GM19035 (cell line): ENCODE measurements at regions not wholly inside any gene's neighbourhood (a gene's known extent, or its start where the extent isn't known, plus 50 kb on each side); places are given as distances from the start of the nearest gene placed in this dataset.

Experiments
- ATAC-seq: cut with Tn5 transposase; IDR thresholded peaks from one replicate; pipeline ENCODE4 v1.9.1; 2021; ENCODE audit not compliant: unreplicated experiment

DNA sequence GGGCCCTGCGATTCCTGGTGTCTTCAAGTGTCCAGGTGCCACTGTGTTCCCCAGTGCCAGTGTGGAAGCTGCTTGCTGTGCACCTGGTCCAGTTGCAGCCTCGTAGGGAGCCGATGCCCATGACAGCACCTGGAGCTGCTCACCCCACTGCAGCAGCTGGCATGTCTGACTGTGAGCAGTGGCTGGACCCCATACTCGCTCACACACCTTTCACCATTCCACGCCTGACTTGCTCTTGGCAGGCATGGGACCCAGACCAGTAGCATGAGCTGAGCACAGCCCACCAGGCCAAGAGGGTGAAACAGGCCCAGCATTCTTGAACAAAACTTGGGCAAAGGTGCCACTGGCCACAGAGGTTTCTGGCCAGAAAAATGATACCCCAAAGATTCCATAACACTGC lies 124.5 kb upstream of the THY1 start:
- ATAC-seq = no peak

DNA sequence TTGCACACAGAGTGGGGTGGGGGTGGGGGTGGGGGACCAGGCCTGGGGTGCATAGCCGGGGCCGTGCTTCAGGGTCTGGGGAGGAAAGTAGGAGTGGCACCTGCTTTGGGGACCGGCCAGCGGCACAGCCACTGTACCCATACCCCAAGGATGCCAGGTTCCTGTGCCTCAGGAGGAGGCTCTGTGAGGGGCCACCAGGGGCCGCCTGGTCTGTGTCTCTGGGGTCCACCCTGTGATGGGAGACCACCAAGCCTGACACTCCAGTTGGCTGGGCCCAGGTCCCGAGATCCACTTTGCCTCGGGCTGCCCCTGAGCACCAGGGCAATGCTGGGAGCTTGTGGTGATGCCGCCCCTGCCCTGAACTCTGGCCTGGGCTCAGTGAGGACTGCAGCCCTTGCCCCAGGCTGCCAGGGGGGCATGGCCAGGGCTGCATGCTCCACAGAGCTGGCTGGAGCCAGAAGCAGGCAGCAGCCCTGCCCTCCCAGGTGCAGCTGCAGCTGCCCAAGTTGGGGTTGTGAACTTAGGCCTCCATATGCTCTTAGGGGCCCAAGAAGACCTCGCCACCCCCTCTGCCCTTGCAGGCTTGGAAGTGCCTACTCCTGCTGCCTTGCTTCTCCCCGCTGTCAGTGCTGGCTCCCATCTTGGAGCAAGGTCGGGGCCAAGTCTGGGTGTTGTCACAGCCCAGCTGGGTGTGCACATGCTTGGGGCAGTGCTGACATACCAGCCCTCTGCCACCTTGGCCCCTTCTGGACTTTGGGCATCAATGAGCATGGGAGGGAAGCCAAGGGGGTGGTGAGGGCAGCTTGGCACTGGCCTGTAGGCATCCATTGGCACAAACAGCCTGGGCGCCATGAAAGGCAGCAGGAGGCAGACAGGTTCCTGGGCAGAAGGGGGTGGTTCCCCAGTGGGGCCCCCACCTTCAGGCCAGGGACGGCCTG lies 123.3 kb upstream of the THY1 start:
- ATAC-seq = no peak

DNA sequence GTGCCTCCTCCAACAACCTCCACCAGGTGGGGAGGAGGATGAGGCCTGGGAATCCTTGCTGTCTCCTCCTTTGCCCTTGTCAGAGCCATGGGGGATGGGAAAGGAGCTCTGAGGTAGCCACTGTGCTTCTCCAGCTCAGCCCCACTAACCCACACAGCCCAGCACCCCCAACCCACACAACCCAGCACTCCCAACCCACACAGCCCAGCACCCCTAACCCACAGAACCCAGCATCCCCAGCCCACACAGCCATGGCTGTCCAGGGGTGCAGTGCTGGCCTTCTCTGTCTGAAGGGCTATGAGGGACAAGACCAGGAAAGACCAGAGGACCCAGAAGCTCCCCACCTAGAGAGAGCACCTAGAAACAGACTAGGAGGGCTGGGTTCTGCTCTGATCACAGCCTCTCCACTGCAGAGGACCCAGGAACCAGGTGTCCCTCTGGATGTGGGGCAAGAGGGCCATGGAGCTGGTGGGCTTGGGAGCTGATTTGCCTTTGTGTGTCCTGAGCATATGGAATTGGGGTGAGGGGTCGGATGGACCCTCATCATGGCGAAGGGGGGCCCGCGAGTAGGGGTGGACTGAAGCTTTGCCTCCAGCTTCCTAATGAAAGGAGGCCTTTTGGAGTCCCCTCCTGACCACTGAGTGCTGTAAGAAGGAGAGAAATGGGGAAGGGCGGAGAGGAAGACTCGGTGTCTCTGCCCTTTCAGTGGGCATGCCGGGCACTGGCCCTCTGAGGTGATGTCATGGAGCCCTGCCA lies 117.6 kb upstream of the THY1 start:
- no peak for ATAC-seq

DNA sequence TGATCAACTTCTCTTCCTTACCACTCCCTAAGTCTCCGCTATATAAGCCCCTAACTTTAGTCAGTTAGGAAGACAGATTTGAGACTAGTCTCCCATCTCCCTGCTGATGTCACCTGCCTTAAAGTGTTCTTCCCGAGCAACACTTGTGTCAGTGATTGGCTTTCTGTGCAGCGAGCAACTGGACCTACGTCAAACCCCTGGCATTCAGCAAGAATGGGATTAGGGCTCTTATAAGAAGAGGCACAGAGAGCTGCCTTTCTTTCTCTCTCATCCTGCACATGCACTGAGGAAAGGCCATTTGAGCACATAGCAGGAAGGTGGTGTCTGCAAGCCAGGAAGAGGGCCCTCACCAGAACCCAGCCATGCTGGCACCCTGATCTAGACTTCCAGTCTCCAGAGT lies 116.6 kb upstream of the THY1 start:
- no peak for ATAC-seq

DNA sequence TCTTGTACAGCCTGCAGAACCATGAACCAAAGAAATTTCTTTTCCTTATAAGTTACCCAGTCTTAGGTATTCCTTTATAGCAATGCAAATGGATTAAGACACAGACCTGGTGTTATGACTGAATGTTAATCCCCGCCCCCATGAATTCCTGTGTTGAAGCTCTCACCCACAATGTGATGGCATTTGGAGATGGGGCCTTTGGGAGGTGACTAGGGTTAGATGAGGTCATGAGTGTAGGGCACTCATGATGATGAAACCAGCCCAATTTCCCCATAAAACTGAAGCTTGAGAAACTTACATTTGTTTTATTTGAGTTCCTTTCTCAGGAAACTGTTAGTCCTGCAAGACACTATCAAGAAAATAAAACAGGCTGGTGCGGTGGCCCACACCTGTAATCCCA lies 115.8 kb upstream of the THY1 start:
- ATAC-seq = no peak

DNA sequence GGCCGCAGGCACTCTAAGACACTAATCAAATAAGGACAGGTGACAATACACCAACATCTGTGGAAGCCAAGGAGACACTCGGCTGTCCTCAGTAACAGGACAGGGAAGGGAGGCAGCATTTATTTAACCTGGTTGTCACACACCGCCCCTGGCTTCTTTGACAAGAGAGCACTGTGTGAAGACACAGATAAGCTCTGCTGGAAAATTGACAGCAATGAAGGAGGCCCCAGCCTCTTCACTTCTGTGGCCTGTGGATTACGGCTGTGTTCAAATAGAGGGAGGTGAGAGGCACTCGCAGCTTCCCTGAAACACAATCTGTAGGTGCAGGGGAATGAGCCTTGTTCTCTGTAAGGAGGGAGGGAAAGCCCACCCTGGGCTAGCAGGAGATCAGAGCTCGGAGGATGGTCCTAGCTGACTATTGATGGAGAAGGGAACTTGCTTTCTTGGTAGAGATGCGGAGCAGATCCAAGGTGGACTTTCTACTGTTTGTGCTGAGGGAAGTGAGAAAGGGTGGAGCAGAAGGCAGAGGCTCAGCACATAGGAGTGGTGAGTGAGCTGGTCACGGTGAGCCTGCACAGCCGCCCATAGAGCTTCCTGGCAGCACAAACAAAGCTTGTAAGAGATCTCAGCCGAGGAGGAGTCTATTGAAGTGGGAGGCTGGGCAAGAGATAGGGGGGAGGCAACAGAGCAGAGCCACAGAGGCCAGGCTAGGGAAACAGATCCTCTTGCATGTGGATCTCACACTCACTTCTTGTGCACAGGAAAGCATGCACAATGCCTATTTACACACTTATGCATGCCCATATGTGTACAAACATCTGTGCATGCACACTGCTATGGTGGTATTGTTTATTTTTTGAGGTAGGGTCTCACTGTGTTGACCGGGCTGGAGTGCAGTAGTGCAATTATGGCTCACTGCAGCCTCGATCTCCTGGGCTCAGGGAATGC lies 114.6 kb upstream of the THY1 start:
- ATAC-seq = no peak

DNA sequence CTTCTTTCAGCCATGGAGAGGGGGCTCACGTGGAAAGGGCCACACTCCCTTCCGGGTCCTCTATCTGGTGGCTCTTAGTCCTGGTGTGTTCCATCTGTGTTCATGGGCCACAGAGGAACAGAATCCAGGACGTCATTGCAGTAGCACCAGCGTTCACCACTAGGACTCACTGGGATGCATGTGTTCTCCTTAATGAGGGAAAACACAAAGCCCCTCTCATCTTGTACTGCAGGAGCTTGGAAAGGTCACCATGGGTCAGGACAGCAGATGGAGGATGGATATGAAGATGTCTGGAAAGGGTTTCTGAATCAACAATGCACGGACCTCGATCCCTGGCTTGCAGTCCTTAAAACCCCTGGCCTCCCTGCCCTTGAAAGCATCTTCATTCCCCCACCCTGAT lies 113.8 kb upstream of the THY1 start:
- ATAC-seq = no peak

DNA sequence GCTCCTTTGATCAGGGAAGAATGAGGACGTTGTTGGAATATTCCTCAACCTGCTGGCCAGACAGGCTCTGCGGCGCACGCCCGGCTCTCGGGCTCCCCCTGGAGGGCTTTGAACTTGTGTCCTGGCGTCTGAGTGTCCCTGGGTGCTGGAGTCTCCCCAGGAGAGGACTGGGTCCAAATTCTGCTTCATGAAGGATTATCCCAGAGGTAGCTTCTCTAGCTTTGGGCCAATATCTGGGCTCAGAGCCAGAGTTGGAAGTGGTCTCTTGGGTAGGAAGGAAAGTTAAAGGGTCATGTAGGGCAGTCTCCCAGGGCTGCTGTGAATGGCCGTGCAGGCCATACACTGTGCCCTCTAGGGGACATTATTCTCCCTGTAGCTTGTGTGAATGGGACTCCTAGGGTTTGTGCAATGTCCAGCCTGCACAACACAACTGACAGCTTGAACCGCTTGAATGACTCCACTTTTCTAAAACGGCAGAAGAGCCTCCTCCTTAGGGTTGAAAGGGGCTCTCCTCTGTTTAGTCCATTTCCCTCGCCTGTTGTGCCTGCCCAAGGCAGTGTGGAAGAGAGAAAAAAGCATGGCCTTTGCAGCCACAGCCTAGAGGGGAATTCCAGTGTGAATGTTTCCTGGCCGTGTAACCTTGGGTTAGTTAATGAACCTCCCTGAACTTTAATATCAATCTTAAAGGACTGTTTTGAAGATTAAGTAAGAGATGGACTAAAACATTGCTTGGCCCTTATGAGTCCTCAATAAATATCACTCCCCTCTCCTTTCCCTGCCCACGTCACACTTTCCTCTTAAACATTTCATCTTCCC lies 111.2 kb upstream of the THY1 start:
- ATAC-seq = no peak

DNA sequence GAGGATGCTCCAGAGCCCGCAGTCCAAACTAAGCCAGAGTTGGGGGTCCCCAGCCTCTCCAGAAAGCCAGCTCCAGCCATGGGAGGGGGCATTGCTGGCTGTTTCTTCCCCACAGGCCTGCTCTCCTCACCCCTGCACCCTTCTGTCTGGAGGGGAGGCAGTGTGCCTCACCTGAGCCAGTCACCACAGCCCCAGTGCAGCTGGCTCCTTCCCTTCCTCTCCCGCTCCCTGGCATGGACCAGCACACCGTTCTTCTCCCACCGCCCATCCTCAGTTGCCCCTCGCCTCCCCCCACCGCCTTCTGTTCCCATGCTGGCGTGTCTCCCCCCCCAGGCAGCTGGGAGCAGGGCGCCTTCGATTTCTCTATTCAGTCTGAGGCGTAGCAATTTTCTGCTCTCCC lies 110.5 kb upstream of the THY1 start:
- no peak for ATAC-seq

DNA sequence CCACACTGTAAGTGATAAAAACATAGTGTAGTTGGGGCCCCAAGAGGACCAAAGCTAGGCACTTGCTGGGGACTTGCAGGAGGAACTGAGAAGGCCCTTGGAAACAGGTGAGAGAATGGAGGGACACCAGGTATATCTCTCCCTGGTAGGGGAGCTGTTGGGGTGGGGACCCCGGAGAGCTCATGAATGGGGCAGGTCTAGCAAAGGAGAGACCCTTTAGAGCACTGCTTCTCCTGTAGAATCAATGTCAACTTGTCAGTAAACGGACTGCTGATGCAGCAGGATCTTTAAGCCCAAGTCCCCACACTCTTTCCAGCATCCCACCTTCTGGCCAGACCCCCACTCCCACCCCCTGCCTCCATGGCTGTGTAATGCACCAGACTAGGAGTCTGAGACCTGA lies 109.6 kb upstream of the THY1 start:
- ATAC-seq = no peak

DNA sequence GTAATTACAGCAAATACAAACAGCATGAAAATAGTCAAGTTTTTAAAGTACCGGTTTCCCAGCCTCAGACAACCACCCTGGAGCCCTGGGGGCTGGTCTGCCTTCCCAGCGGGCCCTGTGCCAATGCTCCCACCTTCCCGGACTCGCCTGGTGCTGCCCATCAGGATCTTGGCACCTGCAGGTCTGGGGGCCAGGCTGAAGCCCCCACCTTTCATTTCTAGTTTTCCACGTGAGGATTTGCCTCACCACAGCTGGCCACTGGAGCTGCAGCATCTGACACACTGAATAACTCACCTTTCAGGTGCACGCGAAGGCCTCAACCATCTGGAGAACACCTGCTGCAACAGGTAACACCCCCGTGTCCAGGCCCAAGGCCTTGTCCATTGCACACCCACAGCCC lies 108.7 kb upstream of the THY1 start:
- ATAC-seq = no peak

DNA sequence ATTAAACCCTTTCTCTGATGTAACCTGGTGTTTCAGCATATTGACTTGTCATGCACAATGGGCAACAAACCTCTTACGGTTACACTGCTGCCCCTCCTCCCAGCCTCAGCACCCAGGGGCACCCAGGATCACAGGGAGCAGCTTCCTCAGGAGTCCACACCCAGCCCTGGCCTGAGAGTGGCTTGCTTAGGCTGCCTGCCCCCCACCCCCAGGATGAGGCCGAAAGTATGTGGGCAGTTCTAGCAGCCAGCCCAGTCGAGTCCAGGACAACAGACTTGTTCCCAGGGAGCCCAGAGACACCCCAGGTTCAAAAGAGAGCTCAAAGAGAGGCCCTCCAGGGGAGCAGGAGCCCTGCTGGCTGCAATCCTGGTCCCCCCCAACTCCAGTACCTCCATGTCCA lies 108.1 kb upstream of the THY1 start:
- ATAC-seq = no peak

DNA sequence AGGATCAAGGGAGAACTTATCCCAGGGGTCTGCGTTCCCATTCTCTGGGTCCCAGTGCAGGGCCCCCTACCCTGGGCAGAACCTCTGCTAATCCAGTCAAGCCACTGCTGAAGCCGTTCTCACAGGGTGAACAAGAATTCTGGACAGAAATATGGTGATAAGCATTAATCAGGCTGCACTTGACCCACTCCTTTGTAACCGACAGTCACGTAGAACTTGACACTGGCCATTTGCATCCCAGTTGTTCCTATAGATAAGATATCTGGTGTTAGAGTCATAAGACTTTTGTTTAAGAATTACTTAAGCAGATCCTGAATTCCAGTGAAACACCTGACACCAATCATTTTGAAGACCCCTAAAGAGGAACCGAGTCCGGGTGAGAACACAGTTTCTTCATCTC lies 107.5 kb upstream of the THY1 start:
- ATAC-seq = no peak

DNA sequence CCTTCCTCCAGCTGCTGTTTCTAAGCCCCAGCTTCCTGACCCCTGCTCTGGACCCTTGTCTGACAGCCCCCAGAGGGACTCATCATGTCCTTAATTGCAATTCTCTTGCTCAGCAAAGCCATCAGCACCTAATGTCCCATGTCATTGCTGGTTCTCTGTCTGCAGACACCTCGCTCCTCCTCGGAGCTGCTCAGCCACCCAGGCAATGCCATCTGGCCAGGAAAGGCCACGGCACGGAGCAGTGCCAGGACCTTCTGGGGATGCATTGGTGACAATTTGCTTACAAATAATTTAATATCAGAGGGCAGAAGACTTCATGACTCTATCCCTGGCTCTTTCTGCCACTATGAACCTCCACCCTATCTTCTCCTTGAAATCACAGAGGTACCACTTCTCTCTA lies 107.0 kb upstream of the THY1 start:
- ATAC-seq = no peak

DNA sequence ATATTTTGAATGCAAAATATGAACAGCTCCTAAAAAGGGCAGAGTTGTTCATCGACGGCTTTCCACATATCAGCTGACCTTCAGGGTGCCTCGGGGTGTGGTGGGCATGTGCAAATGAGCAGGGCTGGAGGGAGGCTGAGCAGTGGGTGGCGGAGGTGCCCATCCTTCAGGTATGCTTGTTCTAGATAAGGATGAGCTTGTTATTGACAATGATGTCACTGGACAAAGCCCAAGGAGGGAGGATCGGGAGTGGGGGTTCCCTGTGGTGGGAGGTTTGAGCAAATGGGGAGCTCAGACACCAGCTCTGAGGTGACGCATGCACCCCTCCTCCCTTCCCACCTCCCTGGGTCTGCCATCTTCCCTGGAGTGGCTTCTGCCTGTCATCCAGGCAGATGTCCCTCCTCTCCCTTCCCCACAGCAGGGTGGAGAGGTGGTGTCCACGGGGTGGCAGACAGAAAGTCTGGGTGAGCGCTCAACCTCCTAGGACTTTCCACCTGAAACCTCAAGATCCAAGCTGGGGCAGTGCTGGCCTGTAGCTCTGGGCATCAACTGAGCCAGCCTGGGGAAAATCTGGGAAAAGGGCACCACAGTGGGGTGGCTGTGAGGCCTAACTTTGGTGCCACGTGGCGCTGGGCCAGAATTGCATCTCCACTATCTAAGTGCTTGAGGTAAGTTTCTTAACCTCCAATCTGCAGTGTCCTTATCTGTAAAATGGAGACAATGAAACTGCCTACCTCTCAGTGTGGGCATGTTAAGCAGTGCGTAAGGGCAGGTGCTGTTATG lies 106.3 kb upstream of the THY1 start:
- no peak for ATAC-seq

DNA sequence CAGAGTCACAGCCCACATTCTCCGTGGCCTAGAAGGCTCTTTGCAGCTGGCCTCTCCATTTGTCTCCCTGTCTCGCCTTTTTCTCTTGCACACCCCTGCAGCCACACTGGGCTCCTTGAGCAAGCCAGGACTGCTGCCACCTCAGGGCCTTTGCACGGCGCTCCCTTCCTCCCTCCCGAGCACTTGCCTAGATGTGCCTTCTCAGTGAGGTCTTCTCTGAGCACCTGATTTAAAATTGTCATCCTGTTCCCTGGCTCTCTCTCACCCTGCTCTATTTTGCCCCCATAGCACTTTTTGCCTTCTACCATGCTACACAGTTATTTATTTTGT lies 102.9 kb upstream of the THY1 start:
- ATAC-seq = no peak

DNA sequence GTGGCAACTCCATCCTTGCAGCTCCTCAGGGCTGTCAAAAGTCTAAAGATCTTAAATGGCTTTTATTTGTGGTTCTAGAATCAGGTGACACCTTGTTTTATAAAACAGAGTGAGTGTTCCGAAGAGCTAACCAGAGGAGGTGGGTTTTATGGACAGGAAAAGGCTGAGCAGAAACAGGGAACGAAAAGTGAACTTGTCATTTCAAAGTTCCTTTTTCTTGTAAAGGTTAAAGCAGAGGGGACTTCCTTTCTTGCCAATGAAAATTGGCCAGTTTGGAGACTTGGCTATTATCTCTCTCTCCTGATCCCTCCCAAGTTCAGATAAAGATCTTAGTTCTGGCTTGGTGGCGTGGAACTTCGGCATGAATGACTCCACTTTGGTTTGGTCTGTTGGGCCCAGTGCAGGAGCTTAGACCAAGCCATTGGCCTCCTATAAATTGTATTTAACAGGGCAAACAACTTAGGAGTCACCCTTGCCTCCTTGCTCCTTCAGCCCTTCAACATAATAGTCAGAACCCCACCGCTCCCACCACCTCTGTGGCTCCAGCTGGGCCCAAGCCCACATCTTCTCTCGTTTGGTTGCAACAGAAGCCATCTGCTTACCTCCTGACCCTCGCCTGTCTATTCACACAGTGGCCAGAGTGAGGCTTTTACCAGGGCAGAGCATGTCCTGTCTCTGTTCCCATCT lies 102.4 kb upstream of the THY1 start:
- no peak for ATAC-seq

DNA sequence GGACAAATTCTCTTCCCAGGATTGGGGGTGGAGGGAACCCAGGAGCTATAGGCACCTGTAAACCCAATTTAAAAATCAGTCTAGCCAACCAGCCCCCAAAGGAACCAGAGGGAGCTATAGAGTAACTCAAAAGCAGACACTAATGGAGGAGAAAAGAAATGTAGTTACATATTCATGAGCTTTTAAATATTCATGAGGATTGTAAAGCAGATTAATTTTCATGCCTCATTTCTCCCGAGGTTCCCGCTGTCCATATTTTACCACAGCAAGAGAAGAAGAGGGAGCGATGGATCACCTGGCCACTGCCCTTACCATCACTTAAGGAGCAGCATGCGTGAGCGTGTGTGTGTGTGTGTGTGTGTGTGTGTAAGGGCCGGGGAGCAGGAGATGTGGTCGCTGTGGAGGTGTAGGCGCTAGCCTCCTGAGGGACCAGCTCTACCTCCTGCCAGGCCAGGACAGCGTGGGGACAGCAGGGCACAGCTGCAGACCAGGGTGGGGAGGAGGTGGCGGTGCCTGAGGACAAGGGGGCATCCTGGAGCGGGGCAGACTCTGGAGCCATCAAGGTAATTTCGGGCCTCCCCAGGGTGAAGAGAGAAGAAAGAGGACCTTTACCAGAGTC lies 100.7 kb upstream of the THY1 start:
- no peak for ATAC-seq

DNA sequence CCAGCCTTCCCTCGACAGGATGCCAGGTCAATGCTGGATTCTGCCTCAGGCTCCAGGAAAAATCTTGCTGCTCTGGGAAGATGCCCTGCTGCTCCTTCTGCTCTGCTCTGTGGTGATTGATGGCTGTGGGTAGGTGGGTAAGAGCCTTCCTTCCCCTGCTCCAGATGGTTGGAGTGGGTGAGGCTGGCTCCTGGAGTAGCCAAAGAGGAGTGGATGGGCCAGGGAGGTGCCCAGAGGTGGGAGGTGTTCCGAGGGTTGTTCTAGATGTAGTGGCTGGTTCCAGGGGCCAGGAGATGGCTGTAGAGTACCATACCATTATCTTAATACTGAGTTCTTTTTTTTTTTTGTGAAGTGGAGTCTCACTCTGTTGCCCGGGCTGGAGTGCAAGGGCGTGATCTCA lies 99.6 kb upstream of the THY1 start:
- no peak for ATAC-seq
